ENCODE measurements at regions not wholly inside any gene's neighbourhood (a gene's known extent, or its start where the extent isn't known, plus 50 kb on each side); places are given as distances from the start of the nearest gene placed in this dataset.

- no peak for DNase-seq
Observed at GRCh38 chr12:118706437-118706836, 274.9 kb upstream of the SRRM4 start.

GRCh38 chr12:118709946-118710345 lies 271.4 kb upstream of the SRRM4 start:
- no peak for DNase-seq

GRCh38 chr12:118711185-118711584 lies 270.2 kb upstream of the SRRM4 start:
- DNase-seq = no peak

GRCh38 chr12:118714051-118714460 lies 267.3 kb upstream of the SRRM4 start:
- DNase-seq = peak; percentile 35 to 60

GRCh38 chr12:118714500-118714899 lies 266.8 kb upstream of the SRRM4 start:
- DNase-seq = no peak

- DNase-seq = no peak
Observed at GRCh38 chr12:118715647-118716046, 265.7 kb upstream of the SRRM4 start.

- no peak for DNase-seq
Observed at GRCh38 chr12:118727196-118727978, 254.0 kb upstream of the SRRM4 start.

- DNase-seq = no peak
Observed at GRCh38 chr12:118727979-118728366, 253.4 kb upstream of the SRRM4 start.

GRCh38 chr12:118734266-118734665 lies 247.1 kb upstream of the SRRM4 start:
- no peak for DNase-seq

- DNase-seq = no peak
Observed at GRCh38 chr12:118737985-118738540, 243.3 kb upstream of the SRRM4 start.

- DNase-seq = no peak
Observed at GRCh38 chr12:118741194-118741593, 240.1 kb upstream of the SRRM4 start.

- DNase-seq = no peak
Observed at GRCh38 chr12:118742431-118742830, 238.9 kb upstream of the SRRM4 start.

- DNase-seq = no peak
Observed at GRCh38 chr12:118743896-118744700, 237.2 kb upstream of the SRRM4 start.

GRCh38 chr12:118746176-118746575 lies 235.2 kb upstream of the SRRM4 start:
- no peak for DNase-seq

- no peak for DNase-seq
Observed at GRCh38 chr12:118746960-118747359, 234.4 kb upstream of the SRRM4 start.

- DNase-seq = no peak
Observed at GRCh38 chr12:118747771-118748170, 233.6 kb upstream of the SRRM4 start.

- DNase-seq = no peak
Observed at GRCh38 chr12:118748478-118749380, 232.6 kb upstream of the SRRM4 start.

- DNase-seq = no peak
Observed at GRCh38 chr12:118749646-118750045, 231.7 kb upstream of the SRRM4 start.

- DNase-seq = no peak
Observed at GRCh38 chr12:118750666-118751065, 230.7 kb upstream of the SRRM4 start.

GRCh38 chr12:118751355-118751754 lies 230.0 kb upstream of the SRRM4 start:
- DNase-seq = no peak

GRCh38 chr12:118760623-118761022 lies 220.7 kb upstream of the SRRM4 start:
- no peak for DNase-seq

- DNase-seq = no peak
Observed at GRCh38 chr12:118763234-118763633, 218.1 kb upstream of the SRRM4 start.
